BLaER1 treated with 17β-estradiol and CSF1 and Interleukin-3, amounts not matched to agents 10 nM and 100 nM (cell line): ENCODE measurements at regions not wholly inside any gene's neighbourhood (a gene's known extent, or its start where the extent isn't known, plus 50 kb on each side); places are given as distances from the start of the nearest gene placed in this dataset.

Source experiments
- H3K27ac ChIP-seq, 11 experiments: shearing (Covaris generic); formaldehyde crosslinking; 2 replicates each; pipeline ENCODE4 v1.8.1; 2022
- H3K27me3 ChIP-seq, 11 experiments: shearing (Covaris generic); formaldehyde crosslinking; 2 replicates each; pipeline ENCODE4 v1.8.1; 2022
- H3K36me3 ChIP-seq, 11 experiments: shearing (Covaris generic); formaldehyde crosslinking; 2 replicates each; pipeline ENCODE4 v1.8.1; 2022
- H3K4me1 ChIP-seq, 10 experiments: shearing (Covaris generic); formaldehyde crosslinking; 2 replicates each; pipeline ENCODE4 v1.8.1; 2022
- H3K4me2 ChIP-seq, 11 experiments: shearing (Covaris generic); formaldehyde crosslinking; 2 replicates each; pipeline ENCODE4 v1.8.1; 2022
- H3K4me3 ChIP-seq, 10 experiments: shearing (Covaris generic); formaldehyde crosslinking; 2 replicates each; pipeline ENCODE4 v1.8.1; 2022
- H3K9ac ChIP-seq, 11 experiments: shearing (Covaris generic); formaldehyde crosslinking; 2 replicates each; pipeline ENCODE4 v1.8.1; 2022
- H3K9me3 ChIP-seq, 11 experiments: shearing (Covaris generic); formaldehyde crosslinking; replicated peaks in 1 of 11; 2 replicates each; pipeline ENCODE4 v1.8.1; 2022
- H4K20me1 ChIP-seq, 11 experiments: shearing (Covaris generic); formaldehyde crosslinking; 2 replicates each; pipeline ENCODE4 v1.8.1; 2022
- Cebpa-rat ChIP-seq, 11 experiments: shearing (Covaris generic); IDR thresholded peaks; 2 replicates each; pipeline ENCODE4 v1.8.1; 2022

- Histone ChIP-seq H3K27me3 (no peaks in the 10 kb centered on the region), H3K4me3 (no peak overlapping the region)
- TF ChIP-seq Cebpa-rat (IDR thresholded peaks at IDR 0.05), result no peak
Measured at GRCh38 chr14:48970943-48971342, 615.2 kb downstream of the RPS29 start.

GRCh38 chr14:48967419-48967818 is 618.8 kb downstream of the RPS29 start:
- Histone ChIP-seq H3K4me1 (no peaks in the 10 kb centered on the region), H3K4me2 (no peak overlapping the region), H3K4me3 (no peak overlapping the region), H3K27me3 (no peaks in the 10 kb centered on the region), H3K9me3 (no peaks in the 10 kb centered on the region), H3K36me3 (no peaks in the 10 kb centered on the region), H4K20me1 (no peaks in the 10 kb centered on the region), H3K27ac (no peak overlapping the region), H3K9ac (no peak overlapping the region)
- no peak for TF ChIP-seq Cebpa-rat (IDR thresholded peaks at IDR 0.05)

More at GRCh38 chr14:48970943-48971342, 615.2 kb downstream of the RPS29 start:
- peaks cover 0 to 6% (median 0%) of the 10 kb centered on the region in 11 experiments; a peak in 2 of 22 replicates for H3K9me3 ChIP-seq
- H3K27ac ChIP-seq, result no peak overlapping the region
- no peaks in the 10 kb centered on the region for H3K36me3 ChIP-seq
- H4K20me1 ChIP-seq, result no peaks in the 10 kb centered on the region
- no peaks in the 10 kb centered on the region for H3K4me1 ChIP-seq
- H3K9ac ChIP-seq, result no peak overlapping the region
- H3K4me2 ChIP-seq, result no peak overlapping the region

GRCh38 chr14:48963231-48963790 is 622.9 kb downstream of the RPS29 start:
- H4K20me1 ChIP-seq, result no peaks in the 10 kb centered on the region
- no peak overlapping the region for H3K9ac ChIP-seq
- no peak overlapping the region for H3K27ac ChIP-seq
- no peak overlapping the region for H3K4me3 ChIP-seq
- no peak overlapping the region for H3K4me2 ChIP-seq
- no peaks in the 10 kb centered on the region for H3K27me3 ChIP-seq
- TF ChIP-seq Cebpa-rat (IDR thresholded peaks at IDR 0.05), result no peak
- H3K4me1 ChIP-seq, result no peaks in the 10 kb centered on the region
- no peaks in the 10 kb centered on the region; a peak in 1 of 22 replicates for H3K9me3 ChIP-seq
- H3K36me3 ChIP-seq, result no peaks in the 10 kb centered on the region

- no peak for TF ChIP-seq Cebpa-rat (IDR thresholded peaks at IDR 0.05)
- no peaks in the 10 kb centered on the region for H3K4me1 ChIP-seq
Measured at GRCh38 chr14:48957486-48957885, 628.7 kb downstream of the RPS29 start.

GRCh38 chr14:48955857-48956256 is 630.3 kb downstream of the RPS29 start:
- H3K4me3 ChIP-seq, result no peak overlapping the region
- H4K20me1 ChIP-seq, result no peaks in the 10 kb centered on the region
- no peak overlapping the region for H3K9ac ChIP-seq
- no peaks in the 10 kb centered on the region for H3K27me3 ChIP-seq
- no peak for TF ChIP-seq Cebpa-rat (IDR thresholded peaks at IDR 0.05)
- no peaks in the 10 kb centered on the region for H3K36me3 ChIP-seq
- H3K9me3 ChIP-seq, result peaks cover 0 to 7% (median 0%) of the 10 kb centered on the region in 11 experiments; a peak in 3 of 22 replicates
- no peaks in the 10 kb centered on the region for H3K4me1 ChIP-seq
- H3K27ac ChIP-seq, result no peak overlapping the region
- no peak overlapping the region for H3K4me2 ChIP-seq

More at GRCh38 chr14:48957486-48957885, 628.7 kb downstream of the RPS29 start:
- Histone ChIP-seq H3K27me3 (no peaks in the 10 kb centered on the region), H3K36me3 (no peaks in the 10 kb centered on the region), H3K27ac (no peak overlapping the region), H3K9me3 (peaks cover 0 to 7% (median 0%) of the 10 kb centered on the region in 11 experiments; a peak in 3 of 22 replicates), H3K4me3 (no peak overlapping the region), H4K20me1 (no peaks in the 10 kb centered on the region), H3K9ac (no peak overlapping the region), H3K4me2 (no peak overlapping the region)

- Histone ChIP-seq H3K27me3 (no peaks in the 10 kb centered on the region), H3K27ac (no peak overlapping the region), H4K20me1 (no peaks in the 10 kb centered on the region), H3K4me3 (no peak overlapping the region), H3K36me3 (no peaks in the 10 kb centered on the region), H3K9ac (no peak overlapping the region), H3K9me3 (peaks cover 0 to 7% (median 0%) of the 10 kb centered on the region in 11 experiments; a peak in 3 of 22 replicates), H3K4me2 (no peak overlapping the region), H3K4me1 (no peaks in the 10 kb centered on the region)
- TF ChIP-seq Cebpa-rat (IDR thresholded peaks at IDR 0.05), result no peak
Measured at GRCh38 chr14:48954446-48954845, 631.7 kb downstream of the RPS29 start.

GRCh38 chr14:48944809-48945208 is 641.4 kb downstream of the RPS29 start:
- H3K4me1 ChIP-seq, result no peaks in the 10 kb centered on the region
- 0 out of 22 replicates have a peak, but pooled peaks cover 0 to 4% (median 0%) of the 10 kb centered on the region in 11 experiments for H3K9me3 ChIP-seq
- no peak overlapping the region for H3K4me2 ChIP-seq
- no peaks in the 10 kb centered on the region for H4K20me1 ChIP-seq
- no peak overlapping the region for H3K27ac ChIP-seq
- H3K9ac ChIP-seq, result no peak overlapping the region
- no peaks in the 10 kb centered on the region for H3K36me3 ChIP-seq
- H3K4me3 ChIP-seq, result no peak overlapping the region
- no peak for TF ChIP-seq Cebpa-rat (IDR thresholded peaks at IDR 0.05)
- H3K27me3 ChIP-seq, result no peaks in the 10 kb centered on the region

- Histone ChIP-seq H3K4me3 (no peak overlapping the region), H3K9me3 (0 out of 22 replicates have a peak, but pooled peaks cover 0 to 4% (median 0%) of the 10 kb centered on the region in 11 experiments), H3K4me1 (no peaks in the 10 kb centered on the region), H3K27me3 (no peaks in the 10 kb centered on the region), H4K20me1 (no peaks in the 10 kb centered on the region), H3K9ac (no peak overlapping the region), H3K27ac (no peak overlapping the region), H3K4me2 (no peak overlapping the region), H3K36me3 (no peaks in the 10 kb centered on the region)
- TF ChIP-seq Cebpa-rat (IDR thresholded peaks at IDR 0.05), result no peak
Measured at GRCh38 chr14:48943913-48944312, 642.3 kb downstream of the RPS29 start.

- H3K27ac ChIP-seq, result peak overlapping the region in 4 of 11 experiments; percentile 55 to 60 (median 56); a peak in 8 of 22 replicates
- peaks cover 8 to 31% (median 21%) of the 10 kb centered on the region in 10 experiments; a peak in 19 of 20 replicates for H3K4me1 ChIP-seq
- peak overlapping the region; percentile 45 to 80 (median 67) for H3K4me2 ChIP-seq
- H3K9me3 ChIP-seq, result 0 out of 22 replicates have a peak, but pooled peaks cover 0 to 4% (median 0%) of the 10 kb centered on the region in 11 experiments
- H3K36me3 ChIP-seq, result no peaks in the 10 kb centered on the region
- H4K20me1 ChIP-seq, result no peaks in the 10 kb centered on the region
- H3K9ac ChIP-seq, result peak overlapping the region in 3 of 11 experiments; percentile 18 to 33 (median 21); a peak in 1 of 22 replicates
- no peaks in the 10 kb centered on the region for H3K27me3 ChIP-seq
- no peak overlapping the region; a peak in 1 of 20 replicates for H3K4me3 ChIP-seq
- no peak for TF ChIP-seq Cebpa-rat (IDR thresholded peaks at IDR 0.05)
Measured at GRCh38 chr14:48937541-48938195, 648.5 kb downstream of the RPS29 start.
